SK-N-SH treated with all-trans-retinoic acid at 6 μM for 48 hours (cell line): ENCODE measurements at regions not wholly inside any gene's neighbourhood (a gene's known extent, or its start where the extent isn't known, plus 50 kb on each side); places are given as distances from the start of the nearest gene placed in this dataset.

ENCODE experiments used
- OSR1 ChIP-seq: fragments of 250-450 bp; sonication (Bioruptor Pico); IDR thresholded peaks from 2 replicates; pipeline ENCODE4 v1.8.0; 2022; ENCODE audit warnings: moderate library complexity, mild to moderate bottlenecking, inconsistent platforms
- ZFP30 ChIP-seq: fragments of 450-650 bp; formaldehyde crosslinking; IDR thresholded peaks from 2 replicates; pipeline ENCODE4 v1.5.0; 2022; ENCODE audit warnings: mild to moderate bottlenecking, moderate library complexity
- ZNF70 ChIP-seq: fragments of 450-650 bp; formaldehyde crosslinking; IDR thresholded peaks from 2 replicates; pipeline ENCODE4 v1.5.0; 2020; ENCODE audit warnings: mild to moderate bottlenecking, moderate library complexity

GRCh38 chr3:127456471-127457093 lies 134.0 kb downstream of the TPRA1 start:
- no peak for TF ChIP-seq OSR1 (CRISPR knock-in tag)
- no peak for TF ChIP-seq ZFP30
- no peak for TF ChIP-seq ZNF70
